ENCODE measurements at regions not wholly inside any gene's neighbourhood (a gene's known extent, or its start where the extent isn't known, plus 50 kb on each side); places are given as distances from the start of the nearest gene placed in this dataset.

- intact Hi-C loops (cut with micrococcal nuclease; ENCODE audit: unreplicated experiment) = no loop called here
- ATAC-seq = no peak
- Histone ChIP-seq H3K4me3 (no peak overlapping the region), H3K27me3 (replicated peaks in 1 of 2; ENCODE audit: control insufficient read depth in 2 of 2, insufficient read depth in 2 of 2, low read length in 1 of 2) (no peaks in the 10 kb centered on the region), H3K4me1 (ENCODE audit: control insufficient read depth, insufficient read depth, low read length) (no peaks in the 10 kb centered on the region), H4K20me1 (ENCODE audit: control insufficient read depth, insufficient read depth) (no peaks in the 10 kb centered on the region), H3K79me2 (ENCODE audit: control insufficient read depth, insufficient read depth, low read length) (no peaks in the 10 kb centered on the region), H3K36me3 (ENCODE audit: control insufficient read depth in 2 of 2, insufficient read depth in 2 of 2, low read length in 1 of 2) (no peaks in the 10 kb centered on the region), H3K27ac (ENCODE audit: control insufficient read depth, insufficient read depth) (no peak overlapping the region), H3K4me2 (ENCODE audit: control insufficient read depth, insufficient read depth) (no peak overlapping the region), H3K9ac (ENCODE audit: control insufficient read depth, insufficient read depth, low read length) (no peak overlapping the region), H3K9me3 (replicated peaks; ENCODE audit: control insufficient read depth, insufficient read depth, low read length) (no peaks in the 10 kb centered on the region), H2AFZ (ENCODE audit: control insufficient read depth, low read depth, low read length) (no peak overlapping the region)
- no peak for DNase-seq (ENCODE audit: low read depth, low spot score)
- no peak for TF ChIP-seq RAD21 (IDR thresholded peaks at IDR 0.05; ENCODE audit: insufficient read depth, low read depth, low read length)
- TF ChIP-seq MTA2 (IDR thresholded peaks at IDR 0.05; ENCODE audit: low read depth) = no peak
- no peak for TF ChIP-seq CTCF (IDR thresholded peaks at IDR 0.05 in 2 of 3, conservative IDR thresholded peaks at IDR 0.05 in 1 of 3; ENCODE audit: control insufficient read depth in 2 of 3, extremely low read depth in 1 of 3, insufficient read depth in 1 of 3, low read depth in 3 of 3, low read length in 3 of 3)
- TF ChIP-seq CREB1 (IDR thresholded peaks at IDR 0.05; ENCODE audit: low read depth) = no peak
- no peak for TF ChIP-seq GATAD2B (conservative IDR thresholded peaks at IDR 0.05; ENCODE audit: low read depth)
- TF ChIP-seq HDAC6 (IDR thresholded peaks at IDR 0.05; ENCODE audit: unreplicated experiment) = no peak
- no peak for TF ChIP-seq PAX5 (IDR thresholded peaks at IDR 0.05; ENCODE audit: borderline replicate concordance, low read depth, low read length)
- TF ChIP-seq ATF2 (IDR thresholded peaks at IDR 0.05; ENCODE audit: low read length) = no peak
- RAD21 ChIA-PET (ENCODE audit: unreplicated experiment) = no interaction called here
- no TSS peak for BruUV-seq (replicated peaks)
- CTCF ChIA-PET = no interaction called here
- FAIRE-seq = no peak
- POLR2A ChIA-PET = no interaction called here
- in situ Hi-C loops (cut with MboI) = no loop called here
- 0% methylated on average over 1 of the region's 1 CpG for WGBS (ENCODE audit: insufficient coverage, insufficient replicate concordance, low lambda C conversion rate, missing lambda C conversion rate)
- SMC1A ChIA-PET (ENCODE audit: uncharacterized antibody, unreplicated experiment) = no interaction called here
Measured at GRCh38 chr3:116552246-116552645, 107.0 kb upstream of the LSAMP start.

Measured in GM12878 (cell line).